H1 (cell line): ENCODE measurements at regions not wholly inside any gene's neighbourhood (a gene's known extent, or its start where the extent isn't known, plus 50 kb on each side); places are given as distances from the start of the nearest gene placed in this dataset.

Source experiments
- ASH2L ChIP-seq: fragments of 200-600, 300-600 bp; sonication (generic); IDR thresholded peaks from one replicate; pipeline ENCODE4 v1.7.1; 2017; ENCODE audit warnings: low read length
- BCL11A ChIP-seq, 2 experiments: IDR thresholded peaks; one replicate each; pipeline ENCODE4 v1.6.1; 2011; ENCODE audit warnings: low read depth in 2 of 2, low read length in 2 of 2, mild to moderate bottlenecking in 2 of 2
- BRCA1 ChIP-seq: IDR thresholded peaks from 2 replicates; pipeline ENCODE4 v1.6.1; 2012; ENCODE audit warnings: low read depth, low read length, improper control_type of control experiment
- CBX8 ChIP-seq: fragments of 300-800, 300-1000 bp; sonication (generic); IDR thresholded peaks from 2 replicates; pipeline ENCODE4 v1.7.1; 2016; ENCODE audit warnings: low read depth, low read length, borderline replicate concordance
- EGR1 ChIP-seq: IDR thresholded peaks from 2 replicates; pipeline ENCODE4 v1.6.1; 2011; ENCODE audit warnings: low read depth, low read length, borderline replicate concordance
- POLR2AphosphoS5 ChIP-seq: IDR thresholded peaks from 2 replicates; pipeline ENCODE4 v1.6.1; 2011; ENCODE audit warnings: low read depth, low read length
- RBBP5 ChIP-seq: IDR thresholded peaks from 2 replicates; pipeline ENCODE4 v1.7.1; 2012; ENCODE audit warnings: low read depth, mild to moderate bottlenecking, inconsistent platforms, low read length, moderate library complexity, borderline replicate concordance
- RNF2 ChIP-seq: fragments of 200-900, 300-1000 bp; sonication (generic); IDR thresholded peaks from 2 replicates; pipeline ENCODE4 v1.7.1; 2016; ENCODE audit warnings: borderline replicate concordance, low read depth, mild to moderate bottlenecking, antibody characterized with exemption, low read length; ENCODE audit not compliant: poor library complexity, severe bottlenecking; ENCODE audit errors: missing control alignments
- SIRT6 ChIP-seq: IDR thresholded peaks from one replicate; pipeline ENCODE4 v1.7.1; 2012; ENCODE audit warnings: low read length, inconsistent platforms
- SRF ChIP-seq: IDR thresholded peaks from 2 replicates; pipeline ENCODE4 v1.6.1; 2011; ENCODE audit warnings: mild to moderate bottlenecking, low read depth, low read length, moderate library complexity
- TBP ChIP-seq: IDR thresholded peaks from 2 replicates; pipeline ENCODE4 v1.6.1; 2011; ENCODE audit warnings: low read depth, low read length, improper control_type of control experiment
- TF ChIP-seq, protein P1 (sequence below): fragments of 300-600 bp; sonication (generic); IDR thresholded peaks from 2 replicates; pipeline ENCODE4 v1.7.1; 2012; ENCODE audit warnings: low read length, moderate library complexity, mild to moderate bottlenecking, inconsistent platforms; ENCODE audit not compliant: insufficient replicate concordance

DNA sequence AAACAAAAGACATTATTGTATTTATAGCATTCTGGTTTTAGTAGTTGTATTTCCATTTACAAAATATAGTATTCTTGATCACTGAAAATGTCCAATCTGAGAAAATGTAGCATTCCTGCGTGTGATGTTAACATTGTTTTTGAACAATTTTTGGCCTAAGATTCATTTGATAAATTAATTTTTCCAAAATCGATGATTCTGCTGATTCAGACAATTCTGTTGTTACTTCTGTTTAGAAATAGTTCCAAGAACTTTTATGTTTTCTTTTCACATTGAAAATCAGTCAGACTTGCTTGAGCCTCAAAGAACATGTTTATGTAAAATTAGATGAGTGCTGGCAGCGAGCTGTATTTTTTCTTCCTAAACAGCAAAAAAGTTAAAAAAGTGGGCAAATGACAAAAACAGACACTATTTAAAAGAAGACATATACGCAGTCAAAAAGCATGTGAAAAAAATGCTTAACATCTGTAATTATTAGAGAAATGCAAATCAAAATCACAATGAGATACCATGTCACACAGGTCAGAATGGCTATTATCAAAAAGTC, 804.5 kb upstream of the MIR17HG start (continued):
- TF ChIP-seq, protein P1, sequence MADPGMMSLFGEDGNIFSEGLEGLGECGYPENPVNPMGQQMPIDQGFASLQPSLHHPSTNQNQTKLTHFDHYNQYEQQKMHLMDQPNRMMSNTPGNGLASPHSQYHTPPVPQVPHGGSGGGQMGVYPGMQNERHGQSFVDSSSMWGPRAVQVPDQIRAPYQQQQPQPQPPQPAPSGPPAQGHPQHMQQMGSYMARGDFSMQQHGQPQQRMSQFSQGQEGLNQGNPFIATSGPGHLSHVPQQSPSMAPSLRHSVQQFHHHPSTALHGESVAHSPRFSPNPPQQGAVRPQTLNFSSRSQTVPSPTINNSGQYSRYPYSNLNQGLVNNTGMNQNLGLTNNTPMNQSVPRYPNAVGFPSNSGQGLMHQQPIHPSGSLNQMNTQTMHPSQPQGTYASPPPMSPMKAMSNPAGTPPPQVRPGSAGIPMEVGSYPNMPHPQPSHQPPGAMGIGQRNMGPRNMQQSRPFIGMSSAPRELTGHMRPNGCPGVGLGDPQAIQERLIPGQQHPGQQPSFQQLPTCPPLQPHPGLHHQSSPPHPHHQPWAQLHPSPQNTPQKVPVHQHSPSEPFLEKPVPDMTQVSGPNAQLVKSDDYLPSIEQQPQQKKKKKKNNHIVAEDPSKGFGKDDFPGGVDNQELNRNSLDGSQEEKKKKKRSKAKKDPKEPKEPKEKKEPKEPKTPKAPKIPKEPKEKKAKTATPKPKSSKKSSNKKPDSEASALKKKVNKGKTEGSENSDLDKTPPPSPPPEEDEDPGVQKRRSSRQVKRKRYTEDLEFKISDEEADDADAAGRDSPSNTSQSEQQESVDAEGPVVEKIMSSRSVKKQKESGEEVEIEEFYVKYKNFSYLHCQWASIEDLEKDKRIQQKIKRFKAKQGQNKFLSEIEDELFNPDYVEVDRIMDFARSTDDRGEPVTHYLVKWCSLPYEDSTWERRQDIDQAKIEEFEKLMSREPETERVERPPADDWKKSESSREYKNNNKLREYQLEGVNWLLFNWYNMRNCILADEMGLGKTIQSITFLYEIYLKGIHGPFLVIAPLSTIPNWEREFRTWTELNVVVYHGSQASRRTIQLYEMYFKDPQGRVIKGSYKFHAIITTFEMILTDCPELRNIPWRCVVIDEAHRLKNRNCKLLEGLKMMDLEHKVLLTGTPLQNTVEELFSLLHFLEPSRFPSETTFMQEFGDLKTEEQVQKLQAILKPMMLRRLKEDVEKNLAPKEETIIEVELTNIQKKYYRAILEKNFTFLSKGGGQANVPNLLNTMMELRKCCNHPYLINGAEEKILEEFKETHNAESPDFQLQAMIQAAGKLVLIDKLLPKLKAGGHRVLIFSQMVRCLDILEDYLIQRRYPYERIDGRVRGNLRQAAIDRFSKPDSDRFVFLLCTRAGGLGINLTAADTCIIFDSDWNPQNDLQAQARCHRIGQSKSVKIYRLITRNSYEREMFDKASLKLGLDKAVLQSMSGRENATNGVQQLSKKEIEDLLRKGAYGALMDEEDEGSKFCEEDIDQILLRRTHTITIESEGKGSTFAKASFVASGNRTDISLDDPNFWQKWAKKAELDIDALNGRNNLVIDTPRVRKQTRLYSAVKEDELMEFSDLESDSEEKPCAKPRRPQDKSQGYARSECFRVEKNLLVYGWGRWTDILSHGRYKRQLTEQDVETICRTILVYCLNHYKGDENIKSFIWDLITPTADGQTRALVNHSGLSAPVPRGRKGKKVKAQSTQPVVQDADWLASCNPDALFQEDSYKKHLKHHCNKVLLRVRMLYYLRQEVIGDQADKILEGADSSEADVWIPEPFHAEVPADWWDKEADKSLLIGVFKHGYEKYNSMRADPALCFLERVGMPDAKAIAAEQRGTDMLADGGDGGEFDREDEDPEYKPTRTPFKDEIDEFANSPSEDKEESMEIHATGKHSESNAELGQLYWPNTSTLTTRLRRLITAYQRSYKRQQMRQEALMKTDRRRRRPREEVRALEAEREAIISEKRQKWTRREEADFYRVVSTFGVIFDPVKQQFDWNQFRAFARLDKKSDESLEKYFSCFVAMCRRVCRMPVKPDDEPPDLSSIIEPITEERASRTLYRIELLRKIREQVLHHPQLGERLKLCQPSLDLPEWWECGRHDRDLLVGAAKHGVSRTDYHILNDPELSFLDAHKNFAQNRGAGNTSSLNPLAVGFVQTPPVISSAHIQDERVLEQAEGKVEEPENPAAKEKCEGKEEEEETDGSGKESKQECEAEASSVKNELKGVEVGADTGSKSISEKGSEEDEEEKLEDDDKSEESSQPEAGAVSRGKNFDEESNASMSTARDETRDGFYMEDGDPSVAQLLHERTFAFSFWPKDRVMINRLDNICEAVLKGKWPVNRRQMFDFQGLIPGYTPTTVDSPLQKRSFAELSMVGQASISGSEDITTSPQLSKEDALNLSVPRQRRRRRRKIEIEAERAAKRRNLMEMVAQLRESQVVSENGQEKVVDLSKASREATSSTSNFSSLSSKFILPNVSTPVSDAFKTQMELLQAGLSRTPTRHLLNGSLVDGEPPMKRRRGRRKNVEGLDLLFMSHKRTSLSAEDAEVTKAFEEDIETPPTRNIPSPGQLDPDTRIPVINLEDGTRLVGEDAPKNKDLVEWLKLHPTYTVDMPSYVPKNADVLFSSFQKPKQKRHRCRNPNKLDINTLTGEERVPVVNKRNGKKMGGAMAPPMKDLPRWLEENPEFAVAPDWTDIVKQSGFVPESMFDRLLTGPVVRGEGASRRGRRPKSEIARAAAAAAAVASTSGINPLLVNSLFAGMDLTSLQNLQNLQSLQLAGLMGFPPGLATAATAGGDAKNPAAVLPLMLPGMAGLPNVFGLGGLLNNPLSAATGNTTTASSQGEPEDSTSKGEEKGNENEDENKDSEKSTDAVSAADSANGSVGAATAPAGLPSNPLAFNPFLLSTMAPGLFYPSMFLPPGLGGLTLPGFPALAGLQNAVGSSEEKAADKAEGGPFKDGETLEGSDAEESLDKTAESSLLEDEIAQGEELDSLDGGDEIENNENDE: no peak
- TF ChIP-seq TBP (no peak), ASH2L (no peak), RNF2 (no peak), EGR1 (no peak), SIRT6 (no peak), RBBP5 (no peak), BRCA1 (no peak), CBX8 (no peak), POLR2AphosphoS5 (no peak), SRF (no peak), BCL11A (IDR thresholded peaks at IDR 0.05; ENCODE audit: low read depth in 2 of 2, low read length in 2 of 2) (no peak)
